Transverse colon (tissue), 4 donors: ENCODE measurements at regions not wholly inside any gene's neighbourhood (a gene's known extent, or its start where the extent isn't known, plus 50 kb on each side); places are given as distances from the start of the nearest gene placed in this dataset.

Experiments used
- DNase-seq: peaks from one replicate; pipeline ENCODE4 v3.0.0-alpha.2; 2019
- H3K27ac ChIP-seq, 4 donors: fragments of 200-600 bp; sonication (generic); 2 replicates each; pipeline ENCODE4 v1.5.1; 2016 to 2018; ENCODE audit warnings: inconsistent platforms in 4 of 4
- H3K27me3 ChIP-seq: fragments of 200-600 bp; sonication (generic); 2 replicates; pipeline ENCODE4 v1.5.1; 2017; ENCODE audit warnings: inconsistent platforms
- H3K36me3 ChIP-seq, 4 donors: fragments of 200-600 bp; sonication (generic); 2 replicates each; pipeline ENCODE4 v1.5.1; 2017 to 2019; ENCODE audit warnings: inconsistent platforms in 4 of 4
- H3K4me1 ChIP-seq, 4 donors: fragments of 200-600 bp; sonication (generic); 2 replicates each; pipeline ENCODE4 v1.5.1; 2017 to 2020; ENCODE audit warnings: inconsistent platforms in 4 of 4
- H3K4me3 ChIP-seq, 4 donors: fragments of 200-600 bp; sonication (generic); 1 replicate in 1 of 4; 2 replicates in 3 of 4; pipeline versions ENCODE4 v1.5.1 to v1.6.1; 2017 to 2019; ENCODE audit warnings: inconsistent platforms in 4 of 4
- H3K9me3 ChIP-seq, 2 donors: fragments of 200-600 bp; sonication (generic); 2 replicates each; pipeline ENCODE4 v1.5.1; 2017 to 2019; ENCODE audit warnings: inconsistent platforms in 2 of 2
- CTCF ChIP-seq, 5 experiments: fragments of 200-600 bp in 3 of 5; fragments of 450-650 bp in 2 of 5; sonication (generic) in 3 of 5; IDR thresholded peaks; 1 replicate in 2 of 5; 2 replicates in 3 of 5; pipeline ENCODE4 v1.5.1; 2016 to 2017; ENCODE audit warnings: antibody characterized with exemption in 5 of 5, inconsistent platforms in 3 of 5, mild to moderate bottlenecking in 2 of 5, moderate library complexity in 1 of 5
- EP300 ChIP-seq: sonication (generic); formaldehyde crosslinking; IDR thresholded peaks from one replicate; pipeline ENCODE4 v1.6.1; 2017; ENCODE audit warnings: antibody characterized with exemption, low read depth
- POLR2A ChIP-seq: fragments of 450-650 bp; IDR thresholded peaks from one replicate; pipeline ENCODE4 v1.6.1; 2016; ENCODE audit warnings: antibody characterized with exemption, mild to moderate bottlenecking, moderate library complexity
- POLR2AphosphoS5 ChIP-seq, 3 donors: sonication (generic); formaldehyde crosslinking; IDR thresholded peaks; one replicate each; pipeline ENCODE4 v1.6.1; 2016; ENCODE audit warnings: antibody characterized with exemption in 3 of 3
- WGBS, 2 donors: methylation state at CpG; one replicate each; pipeline ENCODE4 v1.1.5; 2018; ENCODE audit warnings: low coverage in 1 of 2; 5-methylcytosine and 5-hydroxymethylcytosine counted together
- in situ Hi-C, 4 donors: fragments of 200-750 bp; cut with MboI; loops; one replicate each; pipeline versions ENCODE4 v1.15.0 to v1.15.1; 2017; ENCODE audit warnings: low sequenced_read_pairs in 3 of 4, low pct_ligation_motif_present in 1 of 4, low pct_unique_long_range_greater_than_20kb in 1 of 4
- intact Hi-C: fragments of 100-400 bp; cut with DNase I; formaldehyde crosslinking; loops from one replicate; pipeline ENCODE4 v1.15.1; 2023; ENCODE audit warnings: low total_unique reads

DNA sequence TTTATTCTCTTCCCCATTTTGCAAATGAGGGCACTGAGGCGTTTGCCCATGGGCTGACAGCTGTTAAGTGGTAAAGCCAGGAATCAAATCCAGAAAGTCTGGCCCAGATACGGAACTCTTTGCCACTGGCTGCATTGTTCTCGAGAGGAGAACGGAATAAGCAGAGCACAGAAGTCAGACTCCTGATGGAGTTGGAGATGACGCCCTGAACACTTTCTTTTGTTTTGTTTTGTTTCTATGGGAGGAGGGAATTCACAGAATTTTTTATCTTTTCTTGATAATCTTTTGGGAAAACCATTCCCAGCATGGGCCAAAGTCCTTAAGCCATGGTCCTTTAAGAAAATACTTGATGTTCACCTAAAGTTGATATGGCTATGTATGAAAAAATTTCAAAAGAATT is 322.2 kb downstream of the RDH14 start:
- 68 to 75% methylated on average over 5 of the region's 5 CpGs for WGBS, 2 donors
- in situ Hi-C loops: no loop called here
- TF ChIP-seq POLR2AphosphoS5 (IDR thresholded peaks at IDR 0.05) (no peak), POLR2A (no peak), EP300 (no peak), CTCF (IDR thresholded peaks at IDR 0.05) (no peak)
- intact Hi-C loops: loop anchor here (5.0 kb wide), 1 partner anchor 841 kb away; no protein-coding TSS in a partner anchor
- H3K9me3 ChIP-seq: no peaks in the 10 kb centered on the region
- no peak for DNase-seq
- no peaks in the 10 kb centered on the region for H3K36me3 ChIP-seq
- no peaks in the 10 kb centered on the region for H3K4me1 ChIP-seq
- H3K4me3 ChIP-seq: no peak overlapping the region
- no peaks in the 10 kb centered on the region for H3K27me3 ChIP-seq
- H3K27ac ChIP-seq: no peak overlapping the region

GRCh38 chr2:18237298-18237697 is 323.2 kb downstream of the RDH14 start:
- Histone ChIP-seq H3K9me3 (no peaks in the 10 kb centered on the region), H3K36me3 (no peaks in the 10 kb centered on the region), H3K4me3 (no peak overlapping the region), H3K4me1 (no peaks in the 10 kb centered on the region), H3K27me3 (no peaks in the 10 kb centered on the region), H3K27ac (no peak overlapping the region)
- TF ChIP-seq POLR2A (no peak), EP300 (no peak), POLR2AphosphoS5 (IDR thresholded peaks at IDR 0.05) (no peak), CTCF (IDR thresholded peaks at IDR 0.05) (no peak)
- no peak for DNase-seq
- in situ Hi-C loops: no loop called here
- 67 to 70% methylated on average over 2 of the region's 2 CpGs for WGBS, 2 donors
- intact Hi-C loops: loop anchor here (5.0 kb wide), 1 partner anchor 840 kb away; no protein-coding TSS in a partner anchor

DNA sequence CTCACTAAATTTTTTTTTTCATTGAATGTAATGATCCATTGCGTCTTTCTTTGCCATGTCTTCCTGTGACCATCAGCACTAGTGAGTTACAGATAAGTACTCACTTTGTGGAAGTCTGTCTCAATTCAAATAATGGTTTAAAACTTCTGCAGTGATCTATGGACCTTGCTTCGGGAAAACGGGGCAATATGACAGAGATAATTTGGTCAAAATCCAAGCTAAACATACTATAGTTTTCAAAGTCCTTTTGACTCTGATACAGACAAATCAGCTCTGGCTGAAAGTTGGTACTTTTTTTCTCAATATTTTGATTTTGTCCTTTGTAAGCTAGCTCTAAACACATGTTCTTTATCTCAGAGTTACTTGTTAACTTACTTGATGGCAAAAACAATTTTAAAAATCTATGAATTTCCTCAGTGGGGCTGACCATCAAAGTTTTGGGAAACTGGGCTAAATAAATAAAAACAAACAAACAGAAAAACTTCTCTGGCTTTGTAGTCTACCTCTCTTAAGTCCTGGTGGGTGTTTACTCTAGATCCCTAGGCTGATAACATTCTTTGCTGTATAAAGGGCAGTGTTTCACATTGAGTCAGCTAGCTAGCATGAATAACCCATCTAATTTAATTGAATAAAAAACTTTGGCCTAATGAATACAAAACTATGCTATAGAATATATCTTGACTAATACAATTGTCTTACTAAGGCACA is 327.6 kb downstream of the RDH14 start:
- no peak for TF ChIP-seq EP300
- TF ChIP-seq POLR2AphosphoS5 (IDR thresholded peaks at IDR 0.05): no peak
- TF ChIP-seq POLR2A: no peak
- TF ChIP-seq CTCF (IDR thresholded peaks at IDR 0.05): no peak

DNA sequence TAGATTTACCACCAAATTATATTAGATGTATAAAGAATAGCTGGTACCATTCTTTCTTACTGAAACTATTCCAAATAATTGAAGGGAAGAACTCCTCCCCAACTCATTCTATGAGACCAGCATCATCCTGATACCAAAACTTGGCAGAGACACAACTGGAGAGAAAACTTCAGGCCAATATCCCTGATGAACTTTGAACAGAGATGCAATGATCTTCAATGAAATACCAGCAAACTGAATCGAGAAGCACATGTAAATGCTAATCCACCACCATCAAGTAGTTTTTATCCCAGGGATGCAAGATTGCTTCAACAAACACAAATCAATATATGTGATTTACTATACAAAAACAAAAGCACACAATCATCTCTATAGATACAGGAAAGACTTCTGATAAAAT is 329.8 kb downstream of the RDH14 start:
- Histone ChIP-seq H3K9me3 (no peaks in the 10 kb centered on the region), H3K4me3 (no peak overlapping the region), H3K36me3 (no peaks in the 10 kb centered on the region), H3K27ac (no peak overlapping the region), H3K4me1 (no peaks in the 10 kb centered on the region), H3K27me3 (no peaks in the 10 kb centered on the region)
- DNase-seq: no peak
- WGBS, 2 donors: 32% methylated on average over 1 of the region's 1 CpG; no CpG with 5 or more reads in 1 of the 2 donors
- TF ChIP-seq EP300 (no peak), POLR2AphosphoS5 (IDR thresholded peaks at IDR 0.05) (no peak), POLR2A (no peak), CTCF (IDR thresholded peaks at IDR 0.05) (no peak)
- intact Hi-C loops (no loop called here), in situ Hi-C loops (no loop called here)

More for the DNA sequence above, 327.6 kb downstream of the RDH14 start:
- DNase-seq: no peak
- 20 to 40% methylated on average over 3 of the region's 3 CpGs for WGBS, 2 donors
- Histone ChIP-seq H3K4me3 (no peak overlapping the region), H3K36me3 (no peaks in the 10 kb centered on the region), H3K9me3 (no peaks in the 10 kb centered on the region), H3K4me1 (no peaks in the 10 kb centered on the region), H3K27ac (no peak overlapping the region), H3K27me3 (no peaks in the 10 kb centered on the region)
- intact Hi-C loops (no loop called here), in situ Hi-C loops (no loop called here)
